Kidney epithelial cell (primary cell): ENCODE measurements at regions not wholly inside any gene's neighbourhood (a gene's known extent, or its start where the extent isn't known, plus 50 kb on each side); places are given as distances from the start of the nearest gene placed in this dataset.

ENCODE experiments used
- DNase-seq: peaks from one replicate; pipeline ENCODE4 v3.0.0-alpha.2; 2010; ENCODE audit warnings: low read depth
- H3K27me3 ChIP-seq: 2 replicates; pipeline ENCODE4 v1.6.0; 2011; ENCODE audit warnings: low read length; ENCODE audit not compliant: control insufficient read depth, insufficient read depth
- H3K36me3 ChIP-seq: 2 replicates; pipeline ENCODE4 v1.5.1; 2011; ENCODE audit warnings: low read length; ENCODE audit not compliant: control insufficient read depth, insufficient read depth
- H3K4me3 ChIP-seq: 2 replicates; pipeline ENCODE4 v1.5.1; 2011; ENCODE audit warnings: low read depth, mild to moderate bottlenecking, control low read depth, low read length
- CTCF ChIP-seq: IDR thresholded peaks from 2 replicates; pipeline ENCODE4 v1.5.1; 2011; ENCODE audit warnings: mild to moderate bottlenecking, moderate library complexity, low read length, control low read depth, inconsistent platforms; ENCODE audit not compliant: insufficient read depth, poor library complexity, severe bottlenecking

DNA sequence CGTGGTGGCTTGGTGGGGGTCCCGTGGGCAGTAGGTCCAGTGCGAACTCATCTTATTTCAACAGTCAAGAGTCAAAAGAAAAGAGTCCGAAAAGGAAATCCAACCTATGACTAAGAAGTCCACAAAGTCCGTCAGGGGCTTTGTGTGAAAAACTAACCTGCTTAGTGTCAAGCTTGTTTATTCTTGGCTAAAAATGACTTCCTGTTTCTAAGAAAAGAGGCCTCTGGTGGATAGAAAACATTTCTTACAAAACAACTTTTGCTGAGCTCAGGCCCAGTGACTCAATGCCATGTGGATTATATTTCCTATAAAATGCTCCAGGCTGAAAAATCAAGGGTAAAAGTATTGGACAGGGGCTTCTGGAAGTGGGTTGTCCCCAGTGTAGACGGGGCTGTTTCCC is 105.9 kb downstream of the GADD45G start:
- no peak for DNase-seq
- Histone ChIP-seq H3K36me3 (no peaks in the 10 kb centered on the region), H3K27me3 (peaks cover 11% of the 10 kb centered on the region), H3K4me3 (no peak overlapping the region)
- no peak for TF ChIP-seq CTCF

DNA sequence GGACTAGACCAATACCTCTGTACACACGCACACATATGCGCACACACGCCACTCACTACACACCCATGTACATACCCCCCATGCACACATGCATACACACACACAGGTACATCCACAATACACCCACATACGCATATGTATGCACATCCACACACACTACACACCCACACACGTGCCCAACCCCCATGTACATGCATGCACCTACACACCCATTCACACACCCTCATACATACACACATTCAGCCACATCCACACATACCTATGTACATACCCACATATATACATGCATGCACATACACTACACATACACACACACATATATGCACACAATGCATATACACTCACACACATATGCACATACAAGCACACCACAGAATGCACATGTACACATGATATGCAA is 107.1 kb downstream of the GADD45G start:
- Histone ChIP-seq H3K27me3 (peaks cover 11% of the 10 kb centered on the region), H3K36me3 (no peaks in the 10 kb centered on the region), H3K4me3 (no peak overlapping the region)
- no peak for TF ChIP-seq CTCF
- no peak for DNase-seq

- H3K36me3 ChIP-seq: no peaks in the 10 kb centered on the region
- H3K27me3 ChIP-seq: peaks cover 8% of the 10 kb centered on the region
- H3K4me3 ChIP-seq: no peak overlapping the region
- no peak for TF ChIP-seq CTCF
- no peak for DNase-seq
Observed at GRCh38 chr9:89712283-89712682, 107.5 kb downstream of the GADD45G start.

- H3K36me3 ChIP-seq: no peaks in the 10 kb centered on the region
- no peak for DNase-seq
- TF ChIP-seq CTCF: no peak
- H3K27me3 ChIP-seq: peaks cover 6% of the 10 kb centered on the region
- no peak overlapping the region for H3K4me3 ChIP-seq
Observed at GRCh38 chr9:89714321-89714720, 109.5 kb downstream of the GADD45G start.

- TF ChIP-seq CTCF: no peak
- Histone ChIP-seq H3K27me3 (peaks cover 4% of the 10 kb centered on the region), H3K4me3 (no peak overlapping the region), H3K36me3 (no peaks in the 10 kb centered on the region)
- DNase-seq: no peak
Observed at GRCh38 chr9:89715318-89715858, 110.6 kb downstream of the GADD45G start.

DNA sequence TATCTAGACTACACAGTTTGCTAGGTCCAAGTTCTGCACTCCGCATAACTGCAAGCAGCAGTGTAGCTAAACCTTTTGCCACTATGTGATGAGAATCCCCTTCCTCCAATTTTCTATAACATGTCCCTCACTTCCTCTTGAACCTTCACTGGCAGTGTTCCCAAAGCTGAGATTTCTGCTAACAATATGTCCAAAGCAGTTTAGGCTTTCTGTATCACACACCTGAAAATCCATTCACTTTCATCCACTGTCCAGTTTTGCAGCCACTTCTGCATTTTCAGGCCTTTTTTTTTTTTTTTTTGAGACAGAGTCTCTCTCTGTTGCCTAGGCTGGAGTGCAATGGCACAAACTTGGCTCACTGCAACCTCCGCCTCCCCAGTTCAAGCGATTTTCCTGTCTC is 111.1 kb downstream of the GADD45G start:
- no peaks in the 10 kb centered on the region for H3K36me3 ChIP-seq
- peaks cover 4% of the 10 kb centered on the region for H3K27me3 ChIP-seq
- TF ChIP-seq CTCF: no peak
- no peak overlapping the region for H3K4me3 ChIP-seq
- DNase-seq: no peak
